SK-N-SH (cell line): ENCODE measurements at regions not wholly inside any gene's neighbourhood (a gene's known extent, or its start where the extent isn't known, plus 50 kb on each side); places are given as distances from the start of the nearest gene placed in this dataset.

ENCODE experiments used
- MXI1 ChIP-seq: IDR thresholded peaks from 2 replicates; pipeline ENCODE4 v1.6.1; 2012; ENCODE audit warnings: mild to moderate bottlenecking, low read depth, low read length, improper control_type of control experiment
- POLR2AphosphoS5 ChIP-seq: IDR thresholded peaks from 2 replicates; pipeline ENCODE4 v1.6.1; 2012; ENCODE audit warnings: low read depth, low read length
- YY1 ChIP-seq: IDR thresholded peaks from 2 replicates; pipeline ENCODE4 v1.4.0; 2012; ENCODE audit warnings: low read depth, mild to moderate bottlenecking
- TF ChIP-seq, protein P1 (sequence below): fragments of 200-600 bp; sonication (generic); IDR thresholded peaks from 2 replicates; pipeline ENCODE4 v1.6.1; 2017; ENCODE audit warnings: antibody characterized with exemption, mild to moderate bottlenecking, moderate library complexity

- TF ChIP-seq, protein P1, sequence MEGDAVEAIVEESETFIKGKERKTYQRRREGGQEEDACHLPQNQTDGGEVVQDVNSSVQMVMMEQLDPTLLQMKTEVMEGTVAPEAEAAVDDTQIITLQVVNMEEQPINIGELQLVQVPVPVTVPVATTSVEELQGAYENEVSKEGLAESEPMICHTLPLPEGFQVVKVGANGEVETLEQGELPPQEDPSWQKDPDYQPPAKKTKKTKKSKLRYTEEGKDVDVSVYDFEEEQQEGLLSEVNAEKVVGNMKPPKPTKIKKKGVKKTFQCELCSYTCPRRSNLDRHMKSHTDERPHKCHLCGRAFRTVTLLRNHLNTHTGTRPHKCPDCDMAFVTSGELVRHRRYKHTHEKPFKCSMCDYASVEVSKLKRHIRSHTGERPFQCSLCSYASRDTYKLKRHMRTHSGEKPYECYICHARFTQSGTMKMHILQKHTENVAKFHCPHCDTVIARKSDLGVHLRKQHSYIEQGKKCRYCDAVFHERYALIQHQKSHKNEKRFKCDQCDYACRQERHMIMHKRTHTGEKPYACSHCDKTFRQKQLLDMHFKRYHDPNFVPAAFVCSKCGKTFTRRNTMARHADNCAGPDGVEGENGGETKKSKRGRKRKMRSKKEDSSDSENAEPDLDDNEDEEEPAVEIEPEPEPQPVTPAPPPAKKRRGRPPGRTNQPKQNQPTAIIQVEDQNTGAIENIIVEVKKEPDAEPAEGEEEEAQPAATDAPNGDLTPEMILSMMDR, result no peak
- TF ChIP-seq YY1 (no peak), MXI1 (no peak), POLR2AphosphoS5 (no peak)
Measured at GRCh38 chr3:104554425-104554824, 812.3 kb upstream of the ALCAM start.
